H1 (cell line): ENCODE measurements at regions not wholly inside any gene's neighbourhood (a gene's known extent, or its start where the extent isn't known, plus 50 kb on each side); places are given as distances from the start of the nearest gene placed in this dataset.

ENCODE experiments used
- BCL11A ChIP-seq, 2 experiments: IDR thresholded peaks; one replicate each; pipeline ENCODE4 v1.6.1; 2011; ENCODE audit warnings: low read depth in 2 of 2, low read length in 2 of 2, mild to moderate bottlenecking in 2 of 2
- E2F6 ChIP-seq: IDR thresholded peaks from 2 replicates; pipeline ENCODE4 v1.6.1; 2012; ENCODE audit warnings: inconsistent platforms
- EZH2 ChIP-seq: fragments of 200-600 bp; sonication (generic); IDR thresholded peaks from 2 replicates; pipeline ENCODE4 v1.7.1; 2012; ENCODE audit warnings: low read depth, mild to moderate bottlenecking, moderate library complexity, low read length, inconsistent platforms; ENCODE audit not compliant: severe bottlenecking
- GTF2F1 ChIP-seq: IDR thresholded peaks from 2 replicates; pipeline ENCODE4 v1.6.1; 2012; ENCODE audit warnings: low read depth, low read length, improper control_type of control experiment, borderline replicate concordance
- RXRA ChIP-seq: IDR thresholded peaks from 2 replicates; pipeline ENCODE4 v1.6.1; 2011; ENCODE audit warnings: low read depth, mild to moderate bottlenecking, low read length, moderate library complexity; ENCODE audit not compliant: insufficient read depth
- ZNF274 ChIP-seq: IDR thresholded peaks from 2 replicates; pipeline ENCODE4 v1.7.0; 2012; ENCODE audit warnings: low read length, borderline replicate concordance; ENCODE audit errors: extremely low read depth

DNA sequence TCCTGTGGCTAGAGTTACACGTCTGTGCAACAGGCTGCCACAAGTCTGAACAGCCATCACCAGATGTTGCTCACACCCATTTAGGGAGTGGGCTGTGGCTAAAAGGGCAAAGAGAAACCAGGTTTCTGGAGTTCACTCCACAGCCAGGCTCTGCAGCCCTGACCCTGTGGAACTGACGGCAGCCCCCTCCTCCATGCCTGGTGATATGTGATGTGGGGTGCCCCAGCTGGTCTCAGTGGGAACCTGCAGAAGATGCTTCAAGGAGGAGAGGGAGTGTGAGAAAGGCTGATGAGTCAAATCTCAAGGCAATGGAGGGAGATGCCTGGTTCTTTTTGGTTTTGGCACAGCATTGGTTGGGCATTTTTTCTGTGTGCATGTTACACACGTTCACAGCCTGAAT is 130.6 kb downstream of the TPRA1 start (continued):
- TF ChIP-seq EZH2 (no peak), RXRA (no peak), BCL11A (IDR thresholded peaks at IDR 0.05; ENCODE audit: low read depth in 2 of 2, low read length in 2 of 2) (no peak), ZNF274 (no peak), E2F6 (no peak), GTF2F1 (no peak)
